HFF-Myc (cell line): ENCODE measurements at regions not wholly inside any gene's neighbourhood (a gene's known extent, or its start where the extent isn't known, plus 50 kb on each side); places are given as distances from the start of the nearest gene placed in this dataset.

Experiments
- DNase-seq: peaks from one replicate; pipeline ENCODE4 v3.0.0-alpha.2; 2011; ENCODE audit warnings: low read depth; ENCODE audit errors: extremely low read depth
- H3K4me3 ChIP-seq: replicated peaks from 2 replicates; pipeline ENCODE4 v1.5.1; 2011; ENCODE audit warnings: low read depth, mild to moderate bottlenecking, control low read depth, low read length
- CTCF ChIP-seq: IDR thresholded peaks from 2 replicates; pipeline ENCODE4 v1.5.1; 2012; ENCODE audit warnings: mild to moderate bottlenecking, low read depth, low read length, control low read depth; ENCODE audit errors: missing control alignments

GRCh38 chr10:65531545-65531944 is 1394.3 kb upstream of the LRRTM3 start:
- H3K4me3 ChIP-seq: no peak overlapping the region
- no peak for TF ChIP-seq CTCF
- no peak for DNase-seq

GRCh38 chr10:65534771-65535170 is 1391.1 kb upstream of the LRRTM3 start:
- no peak for TF ChIP-seq CTCF
- H3K4me3 ChIP-seq: no peak overlapping the region
- no peak for DNase-seq

GRCh38 chr10:65544756-65545155 is 1381.1 kb upstream of the LRRTM3 start:
- no peak for DNase-seq

GRCh38 chr10:65548001-65548400 is 1377.8 kb upstream of the LRRTM3 start:
- DNase-seq: no peak
- H3K4me3 ChIP-seq: no peak overlapping the region
- no peak for TF ChIP-seq CTCF

More at GRCh38 chr10:65544756-65545155, 1381.1 kb upstream of the LRRTM3 start:
- H3K4me3 ChIP-seq: no peak overlapping the region
- TF ChIP-seq CTCF: no peak

DNA sequence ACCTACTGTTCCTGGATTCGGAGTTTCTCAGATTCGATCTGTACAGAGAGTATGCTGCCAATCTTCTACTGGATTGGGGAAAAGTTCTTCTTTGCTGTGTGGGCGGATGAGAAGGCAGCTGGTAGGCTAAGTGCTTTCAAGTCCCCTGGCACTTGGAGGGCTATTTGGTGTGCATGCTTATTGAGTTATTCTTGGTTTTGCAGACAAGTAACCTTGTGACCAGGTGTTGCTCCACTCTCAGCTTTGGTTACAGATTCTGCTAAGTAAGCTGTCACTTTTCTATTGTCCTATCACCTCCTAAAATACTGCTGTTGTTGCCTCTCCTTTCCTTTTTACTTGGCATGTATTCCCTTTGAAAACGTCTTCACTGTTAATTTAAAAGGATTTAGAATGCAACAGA is 1375.1 kb upstream of the LRRTM3 start:
- TF ChIP-seq CTCF: no peak
- no peak overlapping the region for H3K4me3 ChIP-seq
- DNase-seq: no peak

DNA sequence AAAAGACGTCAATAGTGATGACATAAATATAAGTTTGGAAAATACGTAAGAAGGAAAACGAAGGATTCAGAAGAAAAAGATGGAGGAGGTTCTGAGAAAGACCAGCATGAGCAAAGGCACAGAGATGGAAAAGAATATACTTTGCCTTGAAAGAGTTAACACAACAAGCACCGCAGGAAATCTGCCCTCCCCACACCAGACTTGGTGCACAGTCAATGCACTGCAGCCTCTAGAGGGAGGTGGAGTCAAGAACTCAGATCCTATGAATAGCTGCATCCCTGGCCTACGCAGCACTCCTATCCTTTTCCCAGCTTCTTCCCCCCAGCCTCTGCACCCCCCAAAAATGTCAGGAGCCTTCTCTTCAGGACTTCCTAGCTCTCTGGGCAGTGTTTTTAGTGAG is 1370.6 kb upstream of the LRRTM3 start:
- DNase-seq: no peak
- no peak for TF ChIP-seq CTCF
- no peak overlapping the region for H3K4me3 ChIP-seq

DNA sequence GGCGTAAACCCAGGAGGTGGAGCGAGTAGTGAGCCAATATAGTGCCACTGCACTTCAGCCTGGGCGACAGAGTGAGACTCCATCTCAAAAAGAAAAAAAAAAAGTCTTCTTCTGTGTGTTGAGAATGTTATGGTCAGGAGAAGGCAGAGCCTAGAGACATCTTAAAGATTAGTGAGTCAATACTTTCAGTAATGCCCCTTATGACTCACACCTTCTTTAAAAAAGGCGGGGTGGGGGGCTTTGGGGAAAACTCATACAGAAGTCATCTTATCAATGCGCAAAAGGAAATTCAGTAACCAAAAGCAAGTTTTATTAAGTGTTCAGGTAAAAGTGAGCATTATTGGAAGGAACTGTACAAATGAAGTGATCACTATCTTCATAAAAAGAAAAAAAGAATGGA is 1369.8 kb upstream of the LRRTM3 start:
- DNase-seq: no peak
- no peak overlapping the region for H3K4me3 ChIP-seq
- no peak for TF ChIP-seq CTCF
